GM12891 (cell line): ENCODE measurements at regions not wholly inside any gene's neighbourhood (a gene's known extent, or its start where the extent isn't known, plus 50 kb on each side); places are given as distances from the start of the nearest gene placed in this dataset.
"Not testable (repeated sequence)": the region's sequence is repeated elsewhere in the genome, so short reads cannot be mapped to it uniquely, and the experiment has no call there.

ENCODE experiments used
- DNase-seq: peaks from one replicate; pipeline ENCODE4 v3.0.0; 2011; ENCODE audit warnings: low spot score; ENCODE audit not compliant: insufficient read length
- FAIRE-seq: peaks from 2 replicates; lab custom pipeline; 2011; peaks lifted over from hg19 to GRCh38; lab: Jason Lieb, UNC
- PAX5 ChIP-seq: IDR thresholded peaks from 2 replicates; pipeline ENCODE4 v1.6.1; 2011; ENCODE audit warnings: low read length, moderate library complexity, mild to moderate bottlenecking; ENCODE audit not compliant: insufficient read depth, severe bottlenecking
- POLR2A ChIP-seq: IDR thresholded peaks from 2 replicates; pipeline ENCODE4 v1.6.1; 2011; ENCODE audit warnings: low read depth, low read length, control low read depth
- POLR2AphosphoS5 ChIP-seq: IDR thresholded peaks from 2 replicates; pipeline ENCODE4 v1.6.1; 2011; ENCODE audit warnings: low read depth, low read length, control low read depth
- POU2F2 ChIP-seq: IDR thresholded peaks from 2 replicates; pipeline ENCODE4 v1.6.1; 2011; ENCODE audit warnings: low read depth, mild to moderate bottlenecking, control low read depth, low read length, moderate library complexity
- SPI1 ChIP-seq: IDR thresholded peaks from 2 replicates; pipeline ENCODE4 v1.6.1; 2011; ENCODE audit warnings: low read depth, low read length, control low read depth
- TAF1 ChIP-seq: IDR thresholded peaks from 2 replicates; pipeline ENCODE4 v1.6.1; 2011; ENCODE audit warnings: low read depth, low read length, control low read depth

GRCh38 chr16:52316241-52316640, 230.7 kb downstream of the TOX3 start:
- TF ChIP-seq PAX5 = no peak
- no peak for TF ChIP-seq SPI1
- no peak for TF ChIP-seq TAF1
- TF ChIP-seq POU2F2 = no peak
- TF ChIP-seq POLR2A = no peak
- TF ChIP-seq POLR2AphosphoS5 = no peak
- DNase-seq (no peak), FAIRE-seq (no peak)

- no peak for TF ChIP-seq POLR2A
- no peak for TF ChIP-seq SPI1
- no peak for TF ChIP-seq PAX5
- TF ChIP-seq POLR2AphosphoS5 = no peak
- no peak for TF ChIP-seq POU2F2
- TF ChIP-seq TAF1 = no peak
- FAIRE-seq (no peak), DNase-seq (no peak)
These were observed 234.2 kb downstream of the TOX3 start for GRCh38 chr16:52312716-52313115.

GRCh38 chr16:52309446-52310416, 237.2 kb downstream of the TOX3 start:
- TF ChIP-seq TAF1 = no peak
- no peak for TF ChIP-seq POLR2A
- no peak for TF ChIP-seq SPI1
- no peak for TF ChIP-seq PAX5
- no peak for TF ChIP-seq POU2F2
- DNase-seq (no peak), FAIRE-seq (no peak)

- no peak for TF ChIP-seq PAX5
- no peak for TF ChIP-seq POLR2AphosphoS5
- no peak for TF ChIP-seq POLR2A
- FAIRE-seq = no peak
- DNase-seq = no peak
These were observed 238.9 kb downstream of the TOX3 start for GRCh38 chr16:52308051-52308450.

GRCh38 chr16:52301026-52301425, 245.9 kb downstream of the TOX3 start:
- FAIRE-seq (no peak), DNase-seq (no peak)
- TF ChIP-seq TAF1 (no peak), POLR2A (no peak), PAX5 (no peak), POLR2AphosphoS5 (no peak), POU2F2 (no peak), SPI1 (no peak)

GRCh38 chr16:52298769-52299168, 248.2 kb downstream of the TOX3 start:
- DNase-seq (no peak), FAIRE-seq (no peak)
- TF ChIP-seq SPI1 (no peak), POU2F2 (no peak), PAX5 (no peak), POLR2A (no peak), POLR2AphosphoS5 (no peak)

GRCh38 chr16:52296706-52297315, 250.1 kb downstream of the TOX3 start:
- DNase-seq, FAIRE-seq: not testable (repeated sequence)

- TF ChIP-seq TAF1 = no peak
- no peak for TF ChIP-seq POU2F2
- TF ChIP-seq PAX5 = no peak
- TF ChIP-seq POLR2A = no peak
- no peak for FAIRE-seq
- DNase-seq = no peak
These were observed 250.9 kb downstream of the TOX3 start for GRCh38 chr16:52296076-52296475.

GRCh38 chr16:52294660-52295059, 252.3 kb downstream of the TOX3 start:
- DNase-seq (no peak), FAIRE-seq (no peak)
- no peak for TF ChIP-seq TAF1
- no peak for TF ChIP-seq PAX5
- TF ChIP-seq POU2F2 = no peak
- no peak for TF ChIP-seq POLR2A
- TF ChIP-seq POLR2AphosphoS5 = no peak
- no peak for TF ChIP-seq SPI1

GRCh38 chr16:52293204-52293603, 253.7 kb downstream of the TOX3 start:
- TF ChIP-seq SPI1 (no peak), PAX5 (no peak), POU2F2 (no peak), POLR2A (no peak), TAF1 (no peak), POLR2AphosphoS5 (no peak)

More at GRCh38 chr16:52293204-52293603, 253.7 kb downstream of the TOX3 start:
- no peak for FAIRE-seq
- DNase-seq = no peak
